CD14-positive monocyte (primary cell): ENCODE measurements at regions not wholly inside any gene's neighbourhood (a gene's known extent, or its start where the extent isn't known, plus 50 kb on each side); places are given as distances from the start of the nearest gene placed in this dataset.

Experiments used
- DNase-seq, 3 donors: peaks; one replicate each; pipeline ENCODE4 v3.0.0-alpha.2; 2011 to 2022
- H2AFZ ChIP-seq: 2 replicates; pipeline ENCODE4 v1.6.0; 2012; ENCODE audit warnings: mild to moderate bottlenecking, low read depth, low read length, inconsistent platforms; ENCODE audit not compliant: insufficient read depth, poor library complexity, severe bottlenecking
- H3K27ac ChIP-seq, 2 donors: 1 replicate in 1 of 2; 2 replicates in 1 of 2; pipeline ENCODE4 v1.5.1; 2012 to 2013; ENCODE audit warnings: low read length in 2 of 2, control low read depth in 1 of 2, inconsistent platforms in 1 of 2, low read depth in 1 of 2, mild to moderate bottlenecking in 1 of 2
- H3K27me3 ChIP-seq, 2 donors: one replicate each; pipeline versions ENCODE4 v1.6.0 to v1.6.1; 2011 to 2013; ENCODE audit warnings: low read length in 2 of 2; ENCODE audit not compliant: control insufficient read depth in 2 of 2, insufficient read depth in 2 of 2
- H3K36me3 ChIP-seq, 2 donors: replicated peaks in 1 of 2; 1 replicate in 1 of 2; 2 replicates in 1 of 2; pipeline versions ENCODE4 v1.5.1 to v1.6.1; 2012 to 2013; ENCODE audit warnings: low read length in 2 of 2, control low read depth in 1 of 2, inconsistent platforms in 1 of 2, mild to moderate bottlenecking in 1 of 2; ENCODE audit not compliant: insufficient read depth in 2 of 2, control insufficient read depth in 1 of 2
- H3K4me1 ChIP-seq, 2 donors: 1 replicate in 1 of 2; 2 replicates in 1 of 2; pipeline versions ENCODE4 v1.5.1 to v1.6.1; 2012 to 2013; ENCODE audit warnings: low read length in 2 of 2, control low read depth in 1 of 2, inconsistent platforms in 1 of 2, mild to moderate bottlenecking in 1 of 2, moderate library complexity in 1 of 2; ENCODE audit not compliant: insufficient read depth in 2 of 2, control insufficient read depth in 1 of 2
- H3K4me2 ChIP-seq: replicated peaks from 2 replicates; pipeline ENCODE3; 2012; ENCODE audit warnings: low read length, moderate library complexity, mild to moderate bottlenecking; ENCODE audit not compliant: poor library complexity, severe bottlenecking; ENCODE audit errors: extremely low read depth
- H3K4me3 ChIP-seq, 3 experiments: fragments of 200-600 bp in 1 of 3; sonication (generic) in 1 of 3; replicated peaks in 1 of 3; 1 replicate in 2 of 3; 2 replicates in 1 of 3; pipeline ENCODE4 v1.5.1; 2011 to 2013; ENCODE audit warnings: low read length in 3 of 3, mild to moderate bottlenecking in 3 of 3, control low read depth in 2 of 3, low read depth in 2 of 3, inconsistent platforms in 1 of 3, moderate library complexity in 1 of 3
- H3K79me2 ChIP-seq: 2 replicates; pipeline ENCODE4 v1.6.0; 2012; ENCODE audit warnings: mild to moderate bottlenecking, control low read depth, inconsistent platforms, low read length, moderate library complexity; ENCODE audit not compliant: insufficient read depth
- H3K9ac ChIP-seq: 2 replicates; pipeline ENCODE4 v1.6.0; 2017; ENCODE audit warnings: low read length, mild to moderate bottlenecking; ENCODE audit not compliant: insufficient read depth, poor library complexity, severe bottlenecking
- H3K9me3 ChIP-seq, 2 donors: replicated peaks in 1 of 2; 1 replicate in 1 of 2; 2 replicates in 1 of 2; pipeline versions ENCODE4 v1.5.1 to v1.6.1; 2012 to 2013; ENCODE audit warnings: low read length in 2 of 2, control low read depth in 1 of 2; ENCODE audit not compliant: control insufficient read depth in 1 of 2, insufficient read depth in 1 of 2
- H4K20me1 ChIP-seq: 2 replicates; pipeline ENCODE4 v1.6.0; 2012; ENCODE audit warnings: mild to moderate bottlenecking, low read length, control low read depth, moderate library complexity; ENCODE audit not compliant: insufficient read depth
- H3K27ac Mint-ChIP-seq, 7 donors: one replicate each; pipeline ENCODE4 v1.8.0; 2020; ENCODE audit warnings: mild to moderate bottlenecking in 7 of 7, mixed read lengths in 7 of 7, moderate library complexity in 6 of 7, inconsistent platforms in 2 of 7
- H3K27me3 Mint-ChIP-seq, 3 donors: one replicate each; pipeline ENCODE4 v1.8.0; 2021 to 2022; ENCODE audit warnings: low read depth in 3 of 3, mild to moderate bottlenecking in 3 of 3, mixed read lengths in 3 of 3, moderate library complexity in 3 of 3, inconsistent platforms in 1 of 3
- H3K36me3 Mint-ChIP-seq, 2 donors: one replicate each; pipeline ENCODE4 v1.8.0; 2020; ENCODE audit warnings: mixed read lengths in 2 of 2, inconsistent platforms in 1 of 2, mild to moderate bottlenecking in 1 of 2
- H3K4me1 Mint-ChIP-seq: one replicate; pipeline ENCODE4 v1.8.0; 2020; ENCODE audit warnings: mild to moderate bottlenecking, mixed read lengths
- H3K4me3 Mint-ChIP-seq, 2 donors: one replicate each; pipeline ENCODE4 v1.8.0; 2020; ENCODE audit warnings: mild to moderate bottlenecking in 2 of 2, mixed read lengths in 2 of 2, moderate library complexity in 1 of 2
- H3K9me3 Mint-ChIP-seq, 7 donors: one replicate each; pipeline ENCODE4 v1.8.0; 2020 to 2022; ENCODE audit warnings: mixed read lengths in 7 of 7, mild to moderate bottlenecking in 6 of 7, moderate library complexity in 6 of 7, inconsistent platforms in 2 of 7
- WGBS: methylation state at CpG from one replicate; pipeline ENCODE4 v1.1.5; 2013; ENCODE audit warnings: missing lambda C conversion rate; ENCODE audit not compliant: insufficient coverage; 5-methylcytosine and 5-hydroxymethylcytosine counted together
- intact Hi-C, 2 donors: fragments of 100-400 bp; cut with micrococcal nuclease; formaldehyde crosslinking; loops; one replicate each; pipeline versions ENCODE4 v1.15.0 to v1.15.1; 2023
- TF ChIP-seq, protein P1 (sequence below): fragments of 200-600 bp; IDR thresholded peaks from one replicate; pipeline ENCODE4 v1.8.0; 2022; ENCODE audit warnings: antibody characterized with exemption, mild to moderate bottlenecking

DNA sequence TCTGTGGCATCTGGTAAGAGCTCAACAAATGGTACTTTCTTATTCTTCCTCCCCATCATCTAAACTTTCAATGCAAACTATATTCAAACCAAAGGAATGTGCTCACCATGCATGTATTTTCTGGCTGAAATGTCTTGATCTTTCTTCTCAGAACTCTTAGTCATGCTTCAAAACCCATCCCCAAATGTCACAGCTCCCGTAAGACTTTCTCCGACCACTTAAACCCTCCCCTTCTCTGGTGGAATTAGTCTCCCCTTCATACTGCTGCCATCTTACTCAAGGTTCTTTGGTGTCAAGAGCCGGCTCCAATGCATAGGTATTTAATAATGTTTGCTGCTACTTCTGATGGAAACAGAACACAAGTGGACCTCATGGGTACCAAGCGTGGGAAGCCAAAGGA, 538.1 kb downstream of the MATN1 start:
- Mint-ChIP-seq H3K4me1 (no peaks in the 10 kb centered on the region), H3K27me3 (peaks cover 4 to 6% (median 4%) of the 10 kb centered on the region in 3 donors), H3K27ac (no peak overlapping the region), H3K9me3 (no peaks in the 10 kb centered on the region), H3K36me3 (no peaks in the 10 kb centered on the region), H3K4me3 (no peak overlapping the region)
- H3K27ac ChIP-seq, result no peak overlapping the region
- TF ChIP-seq, protein P1, sequence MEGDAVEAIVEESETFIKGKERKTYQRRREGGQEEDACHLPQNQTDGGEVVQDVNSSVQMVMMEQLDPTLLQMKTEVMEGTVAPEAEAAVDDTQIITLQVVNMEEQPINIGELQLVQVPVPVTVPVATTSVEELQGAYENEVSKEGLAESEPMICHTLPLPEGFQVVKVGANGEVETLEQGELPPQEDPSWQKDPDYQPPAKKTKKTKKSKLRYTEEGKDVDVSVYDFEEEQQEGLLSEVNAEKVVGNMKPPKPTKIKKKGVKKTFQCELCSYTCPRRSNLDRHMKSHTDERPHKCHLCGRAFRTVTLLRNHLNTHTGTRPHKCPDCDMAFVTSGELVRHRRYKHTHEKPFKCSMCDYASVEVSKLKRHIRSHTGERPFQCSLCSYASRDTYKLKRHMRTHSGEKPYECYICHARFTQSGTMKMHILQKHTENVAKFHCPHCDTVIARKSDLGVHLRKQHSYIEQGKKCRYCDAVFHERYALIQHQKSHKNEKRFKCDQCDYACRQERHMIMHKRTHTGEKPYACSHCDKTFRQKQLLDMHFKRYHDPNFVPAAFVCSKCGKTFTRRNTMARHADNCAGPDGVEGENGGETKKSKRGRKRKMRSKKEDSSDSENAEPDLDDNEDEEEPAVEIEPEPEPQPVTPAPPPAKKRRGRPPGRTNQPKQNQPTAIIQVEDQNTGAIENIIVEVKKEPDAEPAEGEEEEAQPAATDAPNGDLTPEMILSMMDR, result no peak
- H4K20me1 ChIP-seq, result no peaks in the 10 kb centered on the region
- no peak overlapping the region for H2AFZ ChIP-seq
- no peaks in the 10 kb centered on the region for H3K79me2 ChIP-seq
- DNase-seq, result no peak
- no peaks in the 10 kb centered on the region for H3K9me3 ChIP-seq
- H3K9ac ChIP-seq, result no peak overlapping the region
- H3K36me3 ChIP-seq, result no peaks in the 10 kb centered on the region
- H3K27me3 ChIP-seq, result no peaks in the 10 kb centered on the region
- no peak overlapping the region for H3K4me2 ChIP-seq
- 86% methylated on average over 2 of the region's 4 CpGs for whole genome bisulfite sequencing
- H3K4me3 ChIP-seq, result no peak overlapping the region
- intact Hi-C loops, result no loop called here
- H3K4me1 ChIP-seq, result no peaks in the 10 kb centered on the region

DNA sequence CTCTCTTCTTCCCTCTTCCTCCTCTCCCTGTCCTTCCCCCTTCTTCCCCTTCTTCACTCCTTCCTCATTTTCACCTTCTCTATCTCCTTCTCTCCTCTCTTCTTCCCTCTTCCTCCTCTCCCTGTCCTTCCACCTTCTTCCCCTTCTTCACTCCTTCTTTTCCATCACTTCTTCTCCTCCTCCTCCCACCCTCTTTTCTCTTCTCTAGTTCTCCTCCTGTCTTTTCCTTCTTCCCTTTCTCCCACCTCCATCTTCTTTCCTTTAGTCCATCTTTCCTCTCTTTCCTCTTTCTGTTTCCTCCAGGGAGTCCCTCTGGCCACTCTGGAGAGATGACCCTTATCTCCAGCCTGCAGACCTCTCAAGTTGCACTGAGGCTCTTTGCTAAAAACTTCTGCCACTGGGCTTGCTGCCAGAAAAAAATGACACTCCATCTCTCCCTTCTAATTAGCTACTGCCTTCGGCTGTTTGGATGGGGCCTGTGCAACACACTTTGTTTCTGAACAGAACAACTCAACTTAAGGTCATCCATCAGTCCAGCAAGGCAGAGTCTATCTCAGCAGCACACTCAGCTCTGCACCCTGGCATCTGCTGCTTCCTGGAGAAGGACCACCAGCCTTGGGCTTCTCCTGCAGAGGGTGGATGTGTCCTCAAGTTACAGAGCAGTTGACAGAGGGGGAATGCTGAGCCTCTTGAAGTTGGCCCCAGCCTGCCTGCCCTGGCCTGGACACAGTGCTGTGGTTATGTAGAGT, 538.8 kb downstream of the MATN1 start:
- H3K9ac ChIP-seq, result no peak overlapping the region
- WGBS, result 75% methylated on average over 1 of the region's 1 CpG
- H2AFZ ChIP-seq, result no peak overlapping the region
- TF ChIP-seq, protein P1, result no peak
- H3K4me3 ChIP-seq, result no peak overlapping the region
- H3K27ac ChIP-seq, result no peak overlapping the region
- H3K4me1 ChIP-seq, result no peaks in the 10 kb centered on the region
- no peaks in the 10 kb centered on the region for H3K27me3 ChIP-seq
- Mint-ChIP-seq H3K4me3 (no peak overlapping the region), H3K4me1 (no peaks in the 10 kb centered on the region), H3K36me3 (no peaks in the 10 kb centered on the region), H3K9me3 (no peaks in the 10 kb centered on the region), H3K27ac (no peak overlapping the region), H3K27me3 (peaks cover 4 to 5% (median 4%) of the 10 kb centered on the region in 3 donors)
- intact Hi-C loops, result no loop called here
- no peak for DNase-seq
- H3K79me2 ChIP-seq, result no peaks in the 10 kb centered on the region
- no peak overlapping the region for H3K4me2 ChIP-seq
- H4K20me1 ChIP-seq, result no peaks in the 10 kb centered on the region
- no peaks in the 10 kb centered on the region for H3K9me3 ChIP-seq
- H3K36me3 ChIP-seq, result no peaks in the 10 kb centered on the region
